H9 (cell line): ENCODE measurements at regions not wholly inside any gene's neighbourhood (a gene's known extent, or its start where the extent isn't known, plus 50 kb on each side); places are given as distances from the start of the nearest gene placed in this dataset.

Experiments
- DNase-seq: peaks from one replicate; pipeline ENCODE4 v3.0.0-alpha.2; 2017
- H2AFZ ChIP-seq: one replicate; pipeline ENCODE4 v1.6.1; 2013; ENCODE audit warnings: mild to moderate bottlenecking, low read length, control low read depth, moderate library complexity
- H2AK5ac ChIP-seq: 2 replicates; pipeline ENCODE4 v1.6.1; 2013; ENCODE audit warnings: low read length, control low read depth, mixed read lengths; ENCODE audit not compliant: insufficient read length
- H2BK120ac ChIP-seq: one replicate; pipeline ENCODE4 v1.6.1; 2013; ENCODE audit warnings: low read depth, mild to moderate bottlenecking, low read length, control low read depth, inconsistent platforms; ENCODE audit not compliant: poor library complexity, severe bottlenecking
- H2BK12ac ChIP-seq: 2 replicates; pipeline ENCODE4 v1.6.1; 2013; ENCODE audit warnings: low read length, control low read depth, mixed read lengths, low read depth; ENCODE audit not compliant: insufficient read length
- H2BK15ac ChIP-seq: 2 replicates; pipeline ENCODE4 v1.6.1; 2013; ENCODE audit warnings: low read depth, low read length, control low read depth
- H2BK20ac ChIP-seq: one replicate; pipeline ENCODE4 v1.6.1; 2013; ENCODE audit warnings: low read depth, mild to moderate bottlenecking, low read length, control low read depth, inconsistent platforms; ENCODE audit not compliant: poor library complexity, severe bottlenecking
- H2BK5ac ChIP-seq: 2 replicates; pipeline ENCODE4 v1.6.1; 2013; ENCODE audit warnings: low read length, control low read depth, mixed read lengths; ENCODE audit not compliant: insufficient read length
- H3K14ac ChIP-seq: 2 replicates; pipeline ENCODE4 v1.6.1; 2013; ENCODE audit warnings: low read length, control low read depth; ENCODE audit not compliant: insufficient read depth
- H3K18ac ChIP-seq: 2 replicates; pipeline ENCODE4 v1.6.1; 2013; ENCODE audit warnings: low read depth, mild to moderate bottlenecking, mixed read lengths, low read length, control low read depth; ENCODE audit not compliant: insufficient read length
- H3K23ac ChIP-seq: 2 replicates; pipeline ENCODE4 v1.6.1; 2013; ENCODE audit warnings: low read length, control low read depth, mixed read lengths, low read depth; ENCODE audit not compliant: insufficient read length
- H3K23me2 ChIP-seq: 2 replicates; pipeline ENCODE4 v1.6.1; 2013; ENCODE audit warnings: low read depth, mild to moderate bottlenecking, mixed read lengths, low read length, control low read depth; ENCODE audit not compliant: insufficient read length, poor library complexity, severe bottlenecking
- H3K27ac ChIP-seq: 2 replicates; pipeline ENCODE4 v1.5.1; 2013; ENCODE audit warnings: low read length, control low read depth, mixed read lengths, low read depth; ENCODE audit not compliant: insufficient read length
- H3K27me3 ChIP-seq: 2 replicates; pipeline ENCODE4 v1.6.1; 2013; ENCODE audit warnings: low read length, control low read depth, inconsistent platforms; ENCODE audit not compliant: insufficient read depth
- H3K4ac ChIP-seq: 2 replicates; pipeline ENCODE4 v1.6.1; 2013; ENCODE audit warnings: low read depth, mild to moderate bottlenecking, control low read depth, inconsistent platforms, low read length, moderate library complexity
- H3K4me1 ChIP-seq: 2 replicates; pipeline ENCODE4 v1.6.1; 2013; ENCODE audit warnings: low read length, control low read depth, inconsistent platforms; ENCODE audit not compliant: insufficient read depth
- H3K4me2 ChIP-seq: 2 replicates; pipeline ENCODE4 v1.6.1; 2013; ENCODE audit warnings: low read length, control low read depth, mixed read lengths; ENCODE audit not compliant: insufficient read length, insufficient read depth
- H3K56ac ChIP-seq: 2 replicates; pipeline ENCODE4 v1.6.1; 2013; ENCODE audit warnings: low read depth, mild to moderate bottlenecking, mixed read lengths, low read length, control low read depth; ENCODE audit not compliant: insufficient read length
- H3K79me1 ChIP-seq: 2 replicates; pipeline ENCODE4 v1.6.1; 2013; ENCODE audit warnings: low read depth, mild to moderate bottlenecking, moderate library complexity, low read length, control low read depth, inconsistent platforms; ENCODE audit not compliant: insufficient read depth, poor library complexity, severe bottlenecking
- H3K79me2 ChIP-seq: 2 replicates; pipeline ENCODE4 v1.6.1; 2013; ENCODE audit warnings: low read length, control low read depth, inconsistent platforms; ENCODE audit not compliant: insufficient read depth
- H3K9ac ChIP-seq: 2 replicates; pipeline ENCODE4 v1.6.1; 2013; ENCODE audit warnings: low read length, control low read depth, mixed read lengths; ENCODE audit not compliant: insufficient read length; ENCODE audit errors: extremely low read depth
- H3K9me3 ChIP-seq: one replicate; pipeline ENCODE4 v1.6.1; 2013; ENCODE audit warnings: low read depth, low read length, inconsistent platforms; ENCODE audit not compliant: control insufficient read depth
- H3T11ph ChIP-seq: one replicate; pipeline ENCODE4 v1.6.1; 2013; ENCODE audit warnings: mild to moderate bottlenecking, low read length, control low read depth, inconsistent platforms
- H4K20me1 ChIP-seq: one replicate; pipeline ENCODE4 v1.6.1; 2013; ENCODE audit not compliant: control insufficient read depth, insufficient read length, insufficient read depth
- H4K5ac ChIP-seq: 2 replicates; pipeline ENCODE4 v1.6.1; 2013; ENCODE audit warnings: low read depth, mild to moderate bottlenecking, mixed read lengths, low read length, control low read depth; ENCODE audit not compliant: insufficient read length
- H4K8ac ChIP-seq: replicated peaks from 2 replicates; pipeline ENCODE4 v1.6.1; 2013; ENCODE audit warnings: low read length, control low read depth, mixed read lengths, low read depth; ENCODE audit not compliant: insufficient read length
- H4K91ac ChIP-seq: 2 replicates; pipeline ENCODE4 v1.6.1; 2013; ENCODE audit warnings: low read depth, mild to moderate bottlenecking, moderate library complexity, mixed read lengths, low read length, control low read depth; ENCODE audit not compliant: insufficient read length
- H3K27ac Mint-ChIP-seq, 3 experiments: 2 replicates in 2 of 3; 3 replicates in 1 of 3; pipeline ENCODE4 v1.8.0; 2020 to 2021; ENCODE audit warnings: mixed read lengths in 3 of 3, mild to moderate bottlenecking in 1 of 3, moderate library complexity in 1 of 3
- H3K27me3 Mint-ChIP-seq: 2 replicates; pipeline ENCODE4 v1.8.0; 2021; ENCODE audit warnings: low read depth, mild to moderate bottlenecking, moderate library complexity, mixed read lengths
- H3K36me3 Mint-ChIP-seq, 3 experiments: 2 replicates in 2 of 3; 3 replicates in 1 of 3; pipeline ENCODE4 v1.8.0; 2020 to 2021; ENCODE audit warnings: low read depth in 3 of 3, mixed read lengths in 3 of 3; ENCODE audit not compliant: insufficient read depth in 1 of 3
- H3K4me1 Mint-ChIP-seq, 2 experiments: 2 replicates each; pipeline ENCODE4 v1.8.0; 2020; ENCODE audit warnings: mixed read lengths in 2 of 2
- H3K4me3 Mint-ChIP-seq, 2 experiments: 2 replicates in 1 of 2; 3 replicates in 1 of 2; pipeline ENCODE4 v1.8.0; 2020 to 2021; ENCODE audit warnings: mild to moderate bottlenecking in 2 of 2, mixed read lengths in 2 of 2, moderate library complexity in 1 of 2
- H3K9me3 Mint-ChIP-seq, 2 experiments: 2 replicates in 1 of 2; 3 replicates in 1 of 2; pipeline ENCODE4 v1.8.0; 2020; ENCODE audit warnings: mild to moderate bottlenecking in 2 of 2, mixed read lengths in 2 of 2, moderate library complexity in 1 of 2
- CTCF ChIP-seq: fragments of 200-600 bp; sonication (generic); conservative IDR thresholded peaks from 3 replicates; pipeline ENCODE4 v1.8.0; 2021; ENCODE audit warnings: antibody characterized with exemption, mild to moderate bottlenecking
- WGBS: extraction: QIAGEN DNeasy Blood & Tissue Kit; methylation state at CpG from one replicate; pipeline ENCODE4 v1.1.7; 2013; ENCODE audit warnings: missing lambda C conversion rate, low lambda C conversion rate, mixed read lengths; ENCODE audit not compliant: insufficient read length; ENCODE audit errors: extremely low coverage; 5-methylcytosine and 5-hydroxymethylcytosine counted together

GRCh38 chr10:88039496-88040200 lies 176.2 kb downstream of the PTEN start:
- Histone ChIP-seq H2BK5ac (no peak overlapping the region), H2BK120ac (no peak overlapping the region), H2AFZ (no peak overlapping the region), H2BK15ac (no peak overlapping the region), H3K27me3 (no peaks in the 10 kb centered on the region), H3K9ac (no peak overlapping the region), H3K79me1 (no peaks in the 10 kb centered on the region), H3K4me1 (peaks cover 3% of the 10 kb centered on the region; the same call in 1 of the 2 replicates), H3K14ac (no peak overlapping the region), H4K5ac (no peak overlapping the region), H2BK12ac (no peak overlapping the region), H4K91ac (no peak overlapping the region), H3K56ac (no peak overlapping the region), H3T11ph (no peak overlapping the region), H3K9me3 (no peaks in the 10 kb centered on the region), H3K27ac (no peak overlapping the region), H3K4me2 (no peak overlapping the region), H3K23ac (no peak overlapping the region), H3K23me2 (no peaks in the 10 kb centered on the region), H2AK5ac (no peak overlapping the region), H2BK20ac (no peak overlapping the region), H4K8ac (no peak overlapping the region), H4K20me1 (no peaks in the 10 kb centered on the region), H3K79me2 (no peaks in the 10 kb centered on the region), H3K4ac (no peak overlapping the region), H3K18ac (no peak overlapping the region)
- no peak overlapping the region for H3K27ac Mint-ChIP-seq
- peaks cover 9 to 14% of the 10 kb centered on the region in 2 experiments for H3K4me1 Mint-ChIP-seq
- WGBS, result no CpG with 5 or more reads among the region's 6 CpGs
- peaks cover 5% of the 10 kb centered on the region for H3K27me3 Mint-ChIP-seq
- no peak overlapping the region for H3K4me3 Mint-ChIP-seq
- TF ChIP-seq CTCF, result no peak
- H3K9me3 Mint-ChIP-seq, result peaks cover 0 to 3% of the 10 kb centered on the region in 2 experiments; a peak in 2 of 5 replicates
- no peaks in the 10 kb centered on the region; a peak in 1 of 7 replicates for H3K36me3 Mint-ChIP-seq
- DNase-seq, result no peak
